ENCODE measurements at regions not wholly inside any gene's neighbourhood (a gene's known extent, or its start where the extent isn't known, plus 50 kb on each side); places are given as distances from the start of the nearest gene placed in this dataset.

DNA sequence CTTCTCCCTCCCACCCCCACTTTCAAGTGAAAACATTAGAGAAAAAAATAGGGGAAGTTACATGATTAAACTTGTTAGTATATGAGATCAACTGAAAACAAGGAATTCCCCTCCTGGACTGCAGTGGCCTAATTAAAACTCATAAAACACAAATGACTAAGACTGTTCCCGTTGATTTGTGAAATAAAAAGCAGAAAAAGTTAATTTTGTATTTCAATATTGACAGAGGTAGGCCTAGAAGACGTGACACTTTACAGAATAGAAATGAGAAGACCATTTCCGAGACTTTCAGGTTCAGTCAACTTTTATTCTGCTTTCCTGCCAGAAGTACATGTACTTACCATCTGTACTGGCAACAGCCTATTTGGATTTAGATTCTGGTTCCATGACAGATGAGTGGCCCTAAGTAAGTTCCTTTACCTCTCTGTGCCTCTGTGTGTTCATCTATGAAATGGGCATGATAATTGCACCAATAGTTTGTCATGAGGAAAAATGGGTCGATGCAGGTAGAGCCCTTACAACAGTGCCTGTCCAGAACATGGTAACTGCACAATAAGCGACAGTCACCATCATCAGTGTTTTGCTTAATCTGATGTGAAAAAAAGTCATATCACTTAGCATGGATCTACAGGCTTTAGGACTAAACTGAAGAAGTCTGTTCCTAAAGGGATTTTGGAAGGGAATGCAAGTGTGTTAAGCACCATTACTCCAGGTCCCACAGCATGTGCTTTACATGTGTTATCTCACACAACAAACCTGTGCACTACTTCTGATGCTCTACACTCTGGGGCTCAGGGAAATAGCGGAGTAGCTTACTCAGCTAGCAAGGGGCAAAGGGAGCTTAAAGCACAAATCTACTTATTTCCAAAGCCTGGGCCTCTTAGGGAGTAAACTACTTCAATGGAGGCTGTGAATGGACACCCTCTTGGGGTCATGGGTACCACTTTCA lies 562.3 kb upstream of the DIPK2B start:
- no peaks in the 10 kb centered on the region for H4K20me1 ChIP-seq (ENCODE audit: control insufficient read depth, extremely low read depth, insufficient read depth, low read length)
- H2AFZ ChIP-seq (ENCODE audit: control insufficient read depth, low read length): no peak overlapping the region
- H3K36me3 ChIP-seq (ENCODE audit: control insufficient read depth in 2 of 2, extremely low read depth in 1 of 2, insufficient read depth in 2 of 2, low read length in 2 of 2): peaks cover 18 to 20% of the 10 kb centered on the region in 2 experiments
- H3K4me2 ChIP-seq (ENCODE audit: control insufficient read depth, extremely low read depth, insufficient read depth, low read depth, low read length): peak overlapping the region; percentile 70
- peak overlapping the region; percentile 71 for H3K27ac ChIP-seq (ENCODE audit: control insufficient read depth, insufficient read depth, low read length)
- H3K9me1 ChIP-seq (ENCODE audit: control insufficient read depth, extremely low read depth, insufficient read depth, low read length): no peaks in the 10 kb centered on the region
- dilution Hi-C loops (cut with MboI; ENCODE audit: extremely low pct_ligation_motif_present, low sequenced_read_pairs): no loop called here
- no peak for TF ChIP-seq EZH2 (IDR thresholded peaks at IDR 0.05; ENCODE audit: low read length)
- TF ChIP-seq, protein P1, sequence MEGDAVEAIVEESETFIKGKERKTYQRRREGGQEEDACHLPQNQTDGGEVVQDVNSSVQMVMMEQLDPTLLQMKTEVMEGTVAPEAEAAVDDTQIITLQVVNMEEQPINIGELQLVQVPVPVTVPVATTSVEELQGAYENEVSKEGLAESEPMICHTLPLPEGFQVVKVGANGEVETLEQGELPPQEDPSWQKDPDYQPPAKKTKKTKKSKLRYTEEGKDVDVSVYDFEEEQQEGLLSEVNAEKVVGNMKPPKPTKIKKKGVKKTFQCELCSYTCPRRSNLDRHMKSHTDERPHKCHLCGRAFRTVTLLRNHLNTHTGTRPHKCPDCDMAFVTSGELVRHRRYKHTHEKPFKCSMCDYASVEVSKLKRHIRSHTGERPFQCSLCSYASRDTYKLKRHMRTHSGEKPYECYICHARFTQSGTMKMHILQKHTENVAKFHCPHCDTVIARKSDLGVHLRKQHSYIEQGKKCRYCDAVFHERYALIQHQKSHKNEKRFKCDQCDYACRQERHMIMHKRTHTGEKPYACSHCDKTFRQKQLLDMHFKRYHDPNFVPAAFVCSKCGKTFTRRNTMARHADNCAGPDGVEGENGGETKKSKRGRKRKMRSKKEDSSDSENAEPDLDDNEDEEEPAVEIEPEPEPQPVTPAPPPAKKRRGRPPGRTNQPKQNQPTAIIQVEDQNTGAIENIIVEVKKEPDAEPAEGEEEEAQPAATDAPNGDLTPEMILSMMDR (optimal IDR thresholded peaks at IDR 0.05 in 1 of 3, IDR thresholded peaks at IDR 0.05 in 1 of 3, conservative IDR thresholded peaks at IDR 0.05 in 1 of 3; ENCODE audit: extremely low read depth in 1 of 3, insufficient read depth in 2 of 3, low read length in 3 of 3): no peak
- H3K9me3 ChIP-seq (ENCODE audit: control insufficient read depth, low read depth, low read length): no peaks in the 10 kb centered on the region
- H3K27me3 ChIP-seq (ENCODE audit: control insufficient read depth, extremely low read depth, insufficient read depth, low read length): no peaks in the 10 kb centered on the region
- DNase-seq (ENCODE audit: low read depth, low spot score) (no peak), FAIRE-seq (peak; percentile 86)
- peak overlapping the region; percentile 64 for H3K9ac ChIP-seq (ENCODE audit: control insufficient read depth, extremely low read depth, insufficient read depth, low read length)
- peaks cover 69% of the 10 kb centered on the region for H3K4me1 ChIP-seq (ENCODE audit: control insufficient read depth, extremely low read depth, insufficient read depth, low read length)
- peak overlapping the region in 2 of 3 experiments; percentile 34 to 45 for H3K4me3 ChIP-seq (ENCODE audit: control insufficient read depth in 2 of 3, extremely low read depth in 1 of 3, insufficient read depth in 2 of 3, low read depth in 1 of 3, low read length in 3 of 3)
- peaks cover 88% of the 10 kb centered on the region for H3K79me2 ChIP-seq (ENCODE audit: control insufficient read depth, insufficient read depth, low read length)

DNA sequence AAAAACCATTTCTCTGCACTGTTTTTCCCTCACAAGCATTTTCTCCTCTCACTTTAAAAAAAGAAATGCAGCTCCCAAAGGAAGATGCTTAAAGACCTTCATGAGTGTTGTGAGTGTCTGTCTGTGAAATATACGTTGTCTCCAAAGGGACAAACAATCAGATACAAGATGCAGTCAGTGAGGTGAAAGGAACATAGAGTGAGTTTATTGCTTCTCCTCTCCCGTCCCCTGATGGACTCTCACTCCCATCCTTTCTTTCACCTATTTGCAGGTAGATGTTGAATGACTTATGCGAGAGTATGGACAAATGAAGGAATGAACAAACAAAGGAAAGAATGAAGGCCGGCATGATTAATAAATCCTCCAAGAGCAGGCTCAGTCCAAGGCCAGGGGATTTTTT lies 561.2 kb upstream of the DIPK2B start:
- TF ChIP-seq, protein P1 (optimal IDR thresholded peaks at IDR 0.05 in 1 of 3, IDR thresholded peaks at IDR 0.05 in 1 of 3, conservative IDR thresholded peaks at IDR 0.05 in 1 of 3; ENCODE audit: extremely low read depth in 1 of 3, insufficient read depth in 2 of 3, low read length in 3 of 3): no peak
- TF ChIP-seq EZH2 (IDR thresholded peaks at IDR 0.05; ENCODE audit: low read length): no peak
- Histone ChIP-seq H2AFZ (ENCODE audit: control insufficient read depth, low read length) (no peak overlapping the region), H3K36me3 (ENCODE audit: control insufficient read depth in 2 of 2, extremely low read depth in 1 of 2, insufficient read depth in 2 of 2, low read length in 2 of 2) (peaks cover 19 to 26% of the 10 kb centered on the region in 2 experiments), H3K9me3 (ENCODE audit: control insufficient read depth, low read depth, low read length) (no peaks in the 10 kb centered on the region), H3K79me2 (ENCODE audit: control insufficient read depth, insufficient read depth, low read length) (peaks cover 88% of the 10 kb centered on the region), H4K20me1 (ENCODE audit: control insufficient read depth, extremely low read depth, insufficient read depth, low read length) (no peaks in the 10 kb centered on the region), H3K27ac (ENCODE audit: control insufficient read depth, insufficient read depth, low read length) (peak overlapping the region; percentile 71), H3K27me3 (ENCODE audit: control insufficient read depth, extremely low read depth, insufficient read depth, low read length) (no peaks in the 10 kb centered on the region), H3K4me3 (ENCODE audit: control insufficient read depth in 2 of 3, extremely low read depth in 1 of 3, insufficient read depth in 2 of 3, low read depth in 1 of 3, low read length in 3 of 3) (peak overlapping the region in 1 of 3 experiments; percentile 45), H3K4me1 (ENCODE audit: control insufficient read depth, extremely low read depth, insufficient read depth, low read length) (peaks cover 80% of the 10 kb centered on the region), H3K4me2 (ENCODE audit: control insufficient read depth, extremely low read depth, insufficient read depth, low read depth, low read length) (peak overlapping the region; percentile 70), H3K9me1 (ENCODE audit: control insufficient read depth, extremely low read depth, insufficient read depth, low read length) (no peaks in the 10 kb centered on the region), H3K9ac (ENCODE audit: control insufficient read depth, extremely low read depth, insufficient read depth, low read length) (peak overlapping the region; percentile 26)
- DNase-seq (ENCODE audit: low read depth, low spot score) (no peak), FAIRE-seq (no peak)
- dilution Hi-C loops (cut with MboI; ENCODE audit: extremely low pct_ligation_motif_present, low sequenced_read_pairs): no loop called here
